ENCODE measurements at regions not wholly inside any gene's neighbourhood (a gene's known extent, or its start where the extent isn't known, plus 50 kb on each side); places are given as distances from the start of the nearest gene placed in this dataset.

GRCh38 chr14:101340556-101340955 is 220.7 kb upstream of the DIO3 start:
- no peak for DNase-seq

GRCh38 chr14:101347893-101348777 is 213.2 kb upstream of the DIO3 start:
- no peak for DNase-seq

DNA sequence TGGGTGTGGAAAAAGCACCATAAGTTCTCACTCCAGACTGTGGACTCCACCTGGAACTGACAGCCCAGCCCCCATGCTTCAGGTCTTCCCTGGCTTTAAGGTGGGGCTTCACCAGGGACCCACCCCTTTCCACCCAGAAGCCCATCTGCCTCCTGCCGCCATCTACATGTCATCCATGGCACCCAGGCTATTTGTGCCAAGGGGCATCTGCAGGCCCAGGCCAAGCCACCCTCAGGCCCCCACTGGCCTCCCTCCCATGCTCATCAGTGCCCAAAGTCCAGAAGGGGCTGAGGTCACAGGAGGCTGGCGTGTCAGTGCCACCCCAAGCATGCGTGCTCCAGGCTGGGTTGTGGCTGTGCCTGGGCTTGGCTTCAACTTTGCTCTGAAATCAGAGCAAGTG is 212.2 kb upstream of the DIO3 start:
- DNase-seq = no peak

DNA sequence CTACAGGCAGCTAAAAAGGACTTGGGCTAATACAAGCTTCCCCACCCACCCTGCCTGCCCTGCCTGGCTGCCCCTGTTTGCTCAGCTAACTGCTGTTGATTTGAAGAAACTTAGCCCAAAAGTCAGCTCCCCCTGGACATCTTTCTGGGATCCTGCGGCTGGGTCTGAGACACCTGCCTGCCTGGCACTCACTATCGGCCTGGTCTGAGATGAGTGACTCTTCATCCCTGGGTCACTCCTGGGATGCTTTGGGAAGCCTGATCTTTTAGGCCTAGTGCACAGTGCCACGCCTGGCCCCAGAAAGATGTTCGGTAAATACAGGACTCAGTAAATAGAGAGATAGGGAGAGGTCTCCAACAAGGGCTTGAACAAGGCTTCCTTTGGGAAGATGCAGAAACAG is 211.3 kb upstream of the DIO3 start:
- DNase-seq = no peak

- no peak for DNase-seq
Measured at GRCh38 chr14:101350691-101351090, 210.6 kb upstream of the DIO3 start.

DNA sequence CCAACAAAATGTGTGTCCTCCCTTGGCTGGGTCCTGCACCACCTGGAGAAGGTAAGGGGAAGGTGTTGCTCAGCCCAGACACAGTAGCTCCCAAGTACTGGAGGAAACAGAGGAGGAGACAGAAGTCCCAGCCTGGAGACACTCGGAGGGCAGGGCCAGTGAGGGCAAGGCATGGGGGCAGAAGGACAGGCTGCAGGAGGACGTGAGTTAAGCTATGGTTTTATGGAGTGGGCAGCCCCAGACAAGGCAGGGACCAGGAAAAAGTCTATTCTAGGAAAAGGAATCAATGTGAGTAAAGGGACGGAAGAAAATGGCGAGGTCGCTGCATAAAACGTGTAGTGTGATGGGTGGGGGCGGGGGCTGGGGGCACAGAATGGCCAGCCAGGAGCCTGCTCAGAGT is 210.1 kb upstream of the DIO3 start:
- DNase-seq = no peak

- no peak for DNase-seq
Measured at GRCh38 chr14:101351769-101352168, 209.5 kb upstream of the DIO3 start.

DNA sequence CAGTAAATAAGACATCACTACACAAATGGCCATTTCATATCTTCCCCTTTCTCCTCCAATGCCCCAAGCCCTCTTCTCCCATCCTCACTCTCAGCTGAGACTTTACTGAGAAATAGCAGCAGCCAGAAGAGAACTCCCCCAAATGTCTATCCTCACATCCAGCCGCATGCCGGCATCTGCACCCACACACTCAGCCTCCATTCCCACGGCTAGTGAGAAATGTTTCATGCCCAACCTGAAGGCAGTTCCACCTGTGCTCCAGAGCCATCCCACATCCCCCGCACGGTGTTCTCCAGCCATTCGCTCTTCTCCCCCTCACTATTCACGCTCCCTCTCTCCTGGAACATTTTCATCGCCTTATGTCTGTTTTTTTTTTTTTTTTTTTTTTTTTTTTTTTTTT is 208.7 kb upstream of the DIO3 start:
- peak; percentile 1 for DNase-seq

DNA sequence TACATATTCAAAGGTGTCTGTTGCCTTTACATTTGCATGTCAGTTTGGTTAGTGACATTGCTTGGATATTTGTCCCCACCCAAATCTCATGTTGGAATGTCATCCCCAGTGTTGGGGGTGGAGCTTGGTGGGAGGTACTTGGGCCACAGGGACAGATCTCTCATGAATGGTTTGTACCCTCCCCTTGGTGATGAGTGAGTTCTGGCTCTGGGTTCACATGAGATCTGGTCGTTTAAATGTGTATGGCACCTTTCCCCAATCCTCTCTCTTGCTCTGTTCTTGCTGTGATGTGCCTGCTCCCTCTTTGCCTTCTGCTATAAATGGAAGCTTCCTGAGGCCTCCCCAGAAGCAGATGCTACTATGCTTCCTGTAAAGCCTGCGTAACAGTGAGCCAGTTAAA is 207.9 kb upstream of the DIO3 start:
- DNase-seq = no peak

GRCh38 chr14:101354726-101355125 is 206.6 kb upstream of the DIO3 start:
- DNase-seq = peak; percentile 5

GRCh38 chr14:101355284-101355683 is 206.0 kb upstream of the DIO3 start:
- DNase-seq = no peak

- DNase-seq = no peak
Measured at GRCh38 chr14:101357038-101357437, 204.3 kb upstream of the DIO3 start.

- no peak for DNase-seq
Measured at GRCh38 chr14:101357559-101358319, 203.6 kb upstream of the DIO3 start.

DNA sequence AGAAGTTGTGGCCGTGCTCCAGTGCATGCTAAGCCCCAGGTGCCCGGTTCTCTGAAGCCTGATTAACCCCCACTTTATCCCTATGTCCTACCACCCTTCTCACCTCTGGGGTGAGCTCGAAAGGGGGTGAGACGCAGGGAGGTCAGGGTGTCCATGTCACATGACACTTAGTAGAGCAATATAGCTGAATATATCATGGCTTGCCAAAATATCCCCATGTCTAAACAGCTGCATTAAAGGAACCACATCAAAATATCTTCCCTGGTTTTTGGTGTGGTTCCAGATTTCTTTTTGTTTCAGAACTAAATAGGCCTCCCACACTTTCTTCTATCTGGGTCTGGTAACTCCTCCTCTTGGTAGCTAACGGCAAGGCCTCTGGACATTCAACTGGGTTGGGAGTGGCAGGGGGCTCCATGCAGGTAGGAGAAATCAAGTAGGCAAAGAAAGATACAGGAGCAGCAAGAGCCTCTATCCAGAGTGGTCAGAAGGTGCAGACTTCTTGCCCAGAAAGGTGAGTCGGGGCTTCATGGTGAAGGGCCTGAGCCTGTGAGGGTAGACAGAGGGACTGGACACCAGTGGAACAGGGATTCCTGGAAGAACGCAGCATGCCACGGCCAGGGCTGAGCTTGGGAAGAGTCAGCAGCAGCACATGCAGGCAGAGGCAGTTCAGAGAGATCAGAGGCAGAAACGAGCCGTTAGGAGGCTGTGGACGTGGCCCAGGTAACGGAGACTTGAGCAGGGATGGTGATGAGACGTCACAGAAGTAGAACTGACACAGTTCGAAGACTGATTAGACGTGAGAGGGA is 202.8 kb upstream of the DIO3 start:
- DNase-seq = no peak

GRCh38 chr14:101359221-101360053 is 201.9 kb upstream of the DIO3 start:
- DNase-seq = no peak

- DNase-seq = no peak
Measured at GRCh38 chr14:101360054-101360911, 201.0 kb upstream of the DIO3 start.

DNA sequence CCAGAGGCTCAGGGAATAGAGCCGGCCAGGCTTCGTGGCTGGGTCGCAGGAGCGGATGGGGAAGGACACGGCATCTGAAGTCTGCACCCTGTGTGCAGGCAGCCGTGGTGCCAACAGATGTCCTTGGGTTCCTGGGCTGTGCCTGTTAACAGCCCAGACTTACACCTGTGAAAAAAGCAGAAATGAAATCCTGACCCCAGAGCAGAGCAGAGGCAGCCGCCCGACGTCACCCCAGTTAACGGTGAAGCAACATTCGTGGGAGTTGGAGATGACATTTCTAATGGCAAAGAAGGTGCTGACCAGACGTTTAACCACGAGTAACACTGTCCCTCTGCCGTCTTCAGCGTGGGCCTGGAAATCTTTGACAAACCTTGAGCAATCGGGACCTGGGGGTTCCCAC is 200.3 kb upstream of the DIO3 start:
- DNase-seq = no peak

GRCh38 chr14:101361451-101362433 is 199.6 kb upstream of the DIO3 start:
- DNase-seq = no peak

DNA sequence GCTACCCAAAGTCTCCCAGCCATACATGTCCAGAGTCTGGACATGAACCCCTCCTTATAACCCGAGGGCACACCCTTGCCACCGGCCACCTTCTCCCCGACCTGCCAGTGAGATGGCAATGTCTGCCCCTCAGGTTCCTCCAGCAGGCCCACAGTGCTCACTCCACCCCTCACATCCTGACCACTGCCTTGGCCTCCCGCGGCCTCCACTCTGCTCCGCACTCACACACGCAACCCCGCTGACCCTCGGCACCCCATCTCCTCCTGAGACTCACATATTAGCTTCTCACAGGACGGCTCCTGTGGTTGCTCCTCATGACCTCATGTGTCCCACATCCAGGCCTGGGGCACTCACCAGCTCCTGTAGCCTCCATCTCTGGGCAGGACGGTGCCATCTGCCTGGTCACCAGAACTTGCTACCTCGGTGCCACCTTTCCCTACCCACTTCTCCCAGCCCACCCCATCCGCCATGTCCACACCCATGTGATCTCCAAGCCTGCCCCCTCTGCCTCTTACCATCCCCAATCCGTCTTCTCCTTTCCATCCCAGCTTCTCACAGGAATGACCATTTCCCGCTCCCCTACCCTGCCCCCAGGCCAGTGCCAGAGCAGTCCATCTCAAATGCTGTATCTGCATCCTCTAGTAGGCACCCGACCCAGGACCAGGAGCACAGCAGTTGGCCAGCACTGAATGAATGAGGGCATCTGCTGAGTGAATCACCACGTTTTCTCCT is 198.6 kb upstream of the DIO3 start:
- DNase-seq = no peak

- no peak for DNase-seq
Measured at GRCh38 chr14:101363261-101363555, 198.1 kb upstream of the DIO3 start.
